SH-SY5Y (cell line): ENCODE measurements at regions not wholly inside any gene's neighbourhood (a gene's known extent, or its start where the extent isn't known, plus 50 kb on each side); places are given as distances from the start of the nearest gene placed in this dataset.

ENCODE experiments used
- GATA2 ChIP-seq: IDR thresholded peaks from 2 replicates; pipeline ENCODE4 v1.6.1; 2011; ENCODE audit warnings: mild to moderate bottlenecking, low read depth, low read length
- GATA3 ChIP-seq: IDR thresholded peaks from 2 replicates; pipeline ENCODE4 v1.6.1; 2011; ENCODE audit warnings: low read depth, mild to moderate bottlenecking, low read length, moderate library complexity

- TF ChIP-seq GATA2 (no peak), GATA3 (no peak)
These were observed 646.2 kb downstream of the TRAM1L1 start for GRCh38 chr4:116438981-116439729.
